Gastroesophageal sphincter (tissue), 3 donors: ENCODE measurements at regions not wholly inside any gene's neighbourhood (a gene's known extent, or its start where the extent isn't known, plus 50 kb on each side); places are given as distances from the start of the nearest gene placed in this dataset.

ENCODE experiments used
- CTCF ChIP-seq, 4 experiments: fragments of 200-600 bp in 2 of 4; fragments of 450-650 bp in 2 of 4; sonication (generic) in 1 of 4; IDR thresholded peaks; one replicate each; pipeline ENCODE4 v1.5.1; 2017 to 2019; ENCODE audit warnings: antibody characterized with exemption in 4 of 4, mild to moderate bottlenecking in 2 of 4, moderate library complexity in 2 of 4
- POLR2A ChIP-seq, 2 donors: fragments of 450-650 bp; IDR thresholded peaks; one replicate each; pipeline ENCODE4 v1.6.1; 2017; ENCODE audit warnings: antibody characterized with exemption in 2 of 2, mild to moderate bottlenecking in 2 of 2, moderate library complexity in 1 of 2
- POLR2AphosphoS5 ChIP-seq: sonication (generic); formaldehyde crosslinking; IDR thresholded peaks from one replicate; pipeline ENCODE4 v1.6.1; 2017; ENCODE audit warnings: antibody characterized with exemption

GRCh38 chr11:92820860-92821259 is 148.6 kb upstream of the MTNR1B start:
- no peak for TF ChIP-seq POLR2AphosphoS5
- no peak for TF ChIP-seq POLR2A (IDR thresholded peaks at IDR 0.05)
- no peak for TF ChIP-seq CTCF (IDR thresholded peaks at IDR 0.05)
